Breast epithelium (tissue), 4 donors: ENCODE measurements at regions not wholly inside any gene's neighbourhood (a gene's known extent, or its start where the extent isn't known, plus 50 kb on each side); places are given as distances from the start of the nearest gene placed in this dataset.

ENCODE experiments used
- DNase-seq, 2 donors: peaks; one replicate each; pipeline ENCODE4 v3.0.0-alpha.2; 2019; ENCODE audit warnings: low spot score in 2 of 2
- H3K27ac ChIP-seq, 2 donors: fragments of 200-600 bp; sonication (generic) in 1 of 2; one replicate each; pipeline ENCODE4 v1.5.1; 2016 to 2019; ENCODE audit warnings: mild to moderate bottlenecking in 1 of 2
- H3K27me3 ChIP-seq, 2 donors: fragments of 200-600 bp; sonication (generic) in 1 of 2; one replicate each; pipeline versions ENCODE4 v1.5.1 to v1.6.0; 2017 to 2019; ENCODE audit warnings: control low read depth in 1 of 2, mild to moderate bottlenecking in 1 of 2
- H3K36me3 ChIP-seq: fragments of 200-600 bp; one replicate; pipeline ENCODE4 v1.5.1; 2019
- H3K4me1 ChIP-seq, 2 donors: fragments of 200-600 bp; sonication (generic); one replicate each; pipeline ENCODE4 v1.5.1; 2016 to 2019; ENCODE audit warnings: control low read depth in 1 of 2
- H3K4me3 ChIP-seq, 3 donors: fragments of 200-600 bp; sonication (generic); 1 replicate in 2 of 3; 2 replicates in 1 of 3; pipeline ENCODE4 v1.5.1; 2016 to 2019; ENCODE audit warnings: mild to moderate bottlenecking in 3 of 3, moderate library complexity in 2 of 3
- H3K9me3 ChIP-seq, 2 donors: fragments of 200-600 bp; sonication (generic) in 1 of 2; one replicate each; pipeline ENCODE4 v1.5.1; 2016 to 2019; ENCODE audit warnings: control low read depth in 1 of 2
- CTCF ChIP-seq, 3 donors: fragments of 450-650 bp; IDR thresholded peaks; one replicate each; pipeline ENCODE4 v1.5.1; 2016 to 2017; ENCODE audit warnings: antibody characterized with exemption in 3 of 3, mild to moderate bottlenecking in 3 of 3, moderate library complexity in 3 of 3
- POLR2A ChIP-seq: fragments of 450-650 bp; IDR thresholded peaks from one replicate; pipeline ENCODE4 v1.6.1; 2016; ENCODE audit warnings: antibody characterized with exemption, mild to moderate bottlenecking, moderate library complexity
- POLR2AphosphoS5 ChIP-seq, 3 donors: sonication (generic); formaldehyde crosslinking; IDR thresholded peaks; one replicate each; pipeline ENCODE4 v1.6.1; 2017; ENCODE audit warnings: antibody characterized with exemption in 3 of 3
- intact Hi-C: fragments of 100-400 bp; cut with DNase I; formaldehyde crosslinking; loops from one replicate; pipeline ENCODE4 v1.15.1; 2023; ENCODE audit warnings: low total_unique reads

GRCh38 chrX:148204195-148204594, 223.1 kb downstream of the FMR1NB start:
- Histone ChIP-seq H3K9me3 (no peaks in the 10 kb centered on the region), H3K4me3 (no peak overlapping the region), H3K27me3 (no peaks in the 10 kb centered on the region), H3K27ac (no peak overlapping the region), H3K4me1 (no peaks in the 10 kb centered on the region), H3K36me3 (no peaks in the 10 kb centered on the region)
- intact Hi-C loops = no loop called here
- TF ChIP-seq POLR2AphosphoS5 (IDR thresholded peaks at IDR 0.05) (no peak), CTCF (IDR thresholded peaks at IDR 0.05) (no peak), POLR2A (no peak)
- no peak for DNase-seq

GRCh38 chrX:148214786-148215185, 233.6 kb downstream of the FMR1NB start:
- Histone ChIP-seq H3K27ac (no peak overlapping the region), H3K27me3 (no peaks in the 10 kb centered on the region), H3K4me1 (no peaks in the 10 kb centered on the region), H3K36me3 (no peaks in the 10 kb centered on the region), H3K4me3 (no peak overlapping the region), H3K9me3 (no peaks in the 10 kb centered on the region)
- intact Hi-C loops = no loop called here
- DNase-seq = no peak
- no peak for TF ChIP-seq POLR2A
- no peak for TF ChIP-seq CTCF (IDR thresholded peaks at IDR 0.05)
- no peak for TF ChIP-seq POLR2AphosphoS5 (IDR thresholded peaks at IDR 0.05)

GRCh38 chrX:148215726-148216125, 234.6 kb downstream of the FMR1NB start:
- H3K4me3 ChIP-seq = no peak overlapping the region
- no peaks in the 10 kb centered on the region for H3K9me3 ChIP-seq
- no peak for TF ChIP-seq POLR2A
- no peak for TF ChIP-seq POLR2AphosphoS5 (IDR thresholded peaks at IDR 0.05)
- TF ChIP-seq CTCF (IDR thresholded peaks at IDR 0.05) = no peak
- no peak overlapping the region for H3K27ac ChIP-seq
- no peaks in the 10 kb centered on the region for H3K4me1 ChIP-seq
- no peak for DNase-seq
- no peaks in the 10 kb centered on the region for H3K27me3 ChIP-seq
- intact Hi-C loops = no loop called here
- H3K36me3 ChIP-seq = no peaks in the 10 kb centered on the region

- intact Hi-C loops = no loop called here
- TF ChIP-seq CTCF (IDR thresholded peaks at IDR 0.05) (no peak), POLR2A (no peak), POLR2AphosphoS5 (IDR thresholded peaks at IDR 0.05) (no peak)
Observed at GRCh38 chrX:148223361-148223760, 242.2 kb downstream of the FMR1NB start.

GRCh38 chrX:148228521-148228920, 247.4 kb downstream of the FMR1NB start:
- intact Hi-C loops = no loop called here
- Histone ChIP-seq H3K4me3 (no peak overlapping the region), H3K4me1 (no peaks in the 10 kb centered on the region), H3K36me3 (no peaks in the 10 kb centered on the region), H3K27me3 (no peaks in the 10 kb centered on the region), H3K9me3 (peaks cover 0 to 3% of the 10 kb centered on the region in 2 donors), H3K27ac (no peak overlapping the region)
- TF ChIP-seq POLR2AphosphoS5 (IDR thresholded peaks at IDR 0.05) = no peak
- no peak for TF ChIP-seq CTCF (IDR thresholded peaks at IDR 0.05)
- no peak for TF ChIP-seq POLR2A
- no peak for DNase-seq

More at GRCh38 chrX:148223361-148223760, 242.2 kb downstream of the FMR1NB start:
- no peaks in the 10 kb centered on the region for H3K4me1 ChIP-seq
- no peaks in the 10 kb centered on the region for H3K9me3 ChIP-seq
- H3K27me3 ChIP-seq = peaks cover 0 to 4% of the 10 kb centered on the region in 2 donors
- no peak overlapping the region for H3K27ac ChIP-seq
- no peaks in the 10 kb centered on the region for H3K36me3 ChIP-seq
- no peak overlapping the region for H3K4me3 ChIP-seq
- no peak for DNase-seq
